Stomach (tissue), 4 donors: ENCODE measurements at regions not wholly inside any gene's neighbourhood (a gene's known extent, or its start where the extent isn't known, plus 50 kb on each side); places are given as distances from the start of the nearest gene placed in this dataset.

Experiments
- POLR2A ChIP-seq, 4 donors: fragments of 450-650 bp; IDR thresholded peaks; one replicate each; pipeline ENCODE4 v1.6.1; 2016; ENCODE audit warnings: antibody characterized with exemption in 4 of 4, control low read depth in 2 of 4, mild to moderate bottlenecking in 1 of 4, moderate library complexity in 1 of 4
- TF ChIP-seq, protein P1 (sequence below), 7 experiments: fragments of 450-650 bp in 4 of 7; fragments of 200-600 bp in 3 of 7; sonication (generic) in 3 of 7; IDR thresholded peaks; one replicate each; pipeline ENCODE4 v1.5.1; 2016 to 2019; ENCODE audit warnings: antibody characterized with exemption in 7 of 7, control low read depth in 2 of 7, mild to moderate bottlenecking in 1 of 7

DNA sequence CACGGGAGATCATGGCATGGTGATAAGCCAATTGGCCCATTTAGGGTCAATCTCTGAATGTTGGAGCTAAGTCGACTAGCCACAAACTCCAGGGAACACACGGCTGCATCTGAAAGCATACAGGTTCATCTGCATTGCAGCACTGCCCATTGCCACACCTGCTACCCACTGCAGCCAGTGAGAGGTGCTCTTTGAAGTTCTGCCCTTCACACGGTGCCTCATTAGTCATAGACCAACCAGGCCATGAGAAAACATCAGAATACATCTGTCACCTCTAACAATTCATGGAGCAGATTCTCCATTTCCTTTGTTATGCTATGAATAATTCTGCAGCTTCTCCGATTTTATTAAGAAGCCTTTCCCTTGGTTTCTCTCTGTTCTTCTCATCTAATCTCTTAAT is 65.7 kb upstream of the FAM204A start:
- TF ChIP-seq, protein P1, sequence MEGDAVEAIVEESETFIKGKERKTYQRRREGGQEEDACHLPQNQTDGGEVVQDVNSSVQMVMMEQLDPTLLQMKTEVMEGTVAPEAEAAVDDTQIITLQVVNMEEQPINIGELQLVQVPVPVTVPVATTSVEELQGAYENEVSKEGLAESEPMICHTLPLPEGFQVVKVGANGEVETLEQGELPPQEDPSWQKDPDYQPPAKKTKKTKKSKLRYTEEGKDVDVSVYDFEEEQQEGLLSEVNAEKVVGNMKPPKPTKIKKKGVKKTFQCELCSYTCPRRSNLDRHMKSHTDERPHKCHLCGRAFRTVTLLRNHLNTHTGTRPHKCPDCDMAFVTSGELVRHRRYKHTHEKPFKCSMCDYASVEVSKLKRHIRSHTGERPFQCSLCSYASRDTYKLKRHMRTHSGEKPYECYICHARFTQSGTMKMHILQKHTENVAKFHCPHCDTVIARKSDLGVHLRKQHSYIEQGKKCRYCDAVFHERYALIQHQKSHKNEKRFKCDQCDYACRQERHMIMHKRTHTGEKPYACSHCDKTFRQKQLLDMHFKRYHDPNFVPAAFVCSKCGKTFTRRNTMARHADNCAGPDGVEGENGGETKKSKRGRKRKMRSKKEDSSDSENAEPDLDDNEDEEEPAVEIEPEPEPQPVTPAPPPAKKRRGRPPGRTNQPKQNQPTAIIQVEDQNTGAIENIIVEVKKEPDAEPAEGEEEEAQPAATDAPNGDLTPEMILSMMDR (IDR thresholded peaks at IDR 0.05): no peak
- no peak for TF ChIP-seq POLR2A (IDR thresholded peaks at IDR 0.05)
